Keratinocyte (primary cell): ENCODE measurements at regions not wholly inside any gene's neighbourhood (a gene's known extent, or its start where the extent isn't known, plus 50 kb on each side); places are given as distances from the start of the nearest gene placed in this dataset.

Experiments
- DNase-seq: peaks from one replicate; pipeline ENCODE4 v3.0.0-alpha.2; 2011; ENCODE audit warnings: low read depth, missing footprints, low spot score
- FAIRE-seq: peaks from 2 replicates; lab custom pipeline; 2011; peaks lifted over from hg19 to GRCh38; lab: Jason Lieb, UNC
- H2AFZ ChIP-seq: 2 replicates; pipeline ENCODE4 v1.6.0; 2012; ENCODE audit warnings: low read length, control low read depth, inconsistent platforms; ENCODE audit not compliant: control insufficient read depth
- H3K27ac ChIP-seq: 2 replicates; pipeline ENCODE4 v1.5.1; 2011; ENCODE audit warnings: low read length; ENCODE audit not compliant: control insufficient read depth, insufficient read depth
- H3K27me3 ChIP-seq: 3 replicates; pipeline ENCODE4 v1.6.0; 2011; ENCODE audit warnings: low read length; ENCODE audit not compliant: control insufficient read depth, insufficient read depth; ENCODE audit errors: extremely low read depth
- H3K36me3 ChIP-seq, 2 experiments: 2 replicates in 1 of 2; 3 replicates in 1 of 2; pipeline ENCODE4 v1.5.1; 2011; ENCODE audit warnings: low read length in 2 of 2, mild to moderate bottlenecking in 1 of 2; ENCODE audit not compliant: control insufficient read depth in 2 of 2, insufficient read depth in 2 of 2; ENCODE audit errors: extremely low read depth in 1 of 2
- H3K4me1 ChIP-seq: 3 replicates; pipeline ENCODE4 v1.5.1; 2011; ENCODE audit warnings: low read length; ENCODE audit not compliant: control insufficient read depth, insufficient read depth; ENCODE audit errors: extremely low read depth
- H3K4me2 ChIP-seq: 3 replicates; pipeline ENCODE4 v1.6.0; 2011; ENCODE audit warnings: low read depth, low read length; ENCODE audit not compliant: control insufficient read depth, insufficient read depth; ENCODE audit errors: extremely low read depth
- H3K4me3 ChIP-seq, 3 experiments: fragments of 200-600 bp in 1 of 3; sonication (generic) in 1 of 3; 2 replicates in 2 of 3; 3 replicates in 1 of 3; pipeline ENCODE4 v1.5.1; 2011 to 2016; ENCODE audit warnings: low read length in 3 of 3, mild to moderate bottlenecking in 3 of 3, control low read depth in 2 of 3, inconsistent platforms in 1 of 3, low read depth in 1 of 3, mixed read lengths in 1 of 3, mixed run types in 1 of 3, moderate library complexity in 1 of 3; ENCODE audit not compliant: control insufficient read depth in 2 of 3, insufficient read depth in 2 of 3; ENCODE audit errors: extremely low read depth in 1 of 3
- H3K79me2 ChIP-seq: 2 replicates; pipeline ENCODE4 v1.6.0; 2012; ENCODE audit warnings: low read length; ENCODE audit not compliant: control insufficient read depth, insufficient read depth
- H3K9ac ChIP-seq: 3 replicates; pipeline ENCODE4 v1.6.0; 2011; ENCODE audit warnings: low read length; ENCODE audit not compliant: control insufficient read depth, insufficient read depth; ENCODE audit errors: extremely low read depth
- H3K9me1 ChIP-seq: 3 replicates; pipeline ENCODE4 v1.6.0; 2011; ENCODE audit warnings: low read length; ENCODE audit not compliant: control insufficient read depth, insufficient read depth; ENCODE audit errors: extremely low read depth
- H3K9me3 ChIP-seq: 2 replicates; pipeline ENCODE4 v1.5.1; 2012; ENCODE audit warnings: low read depth, low read length; ENCODE audit not compliant: control insufficient read depth
- H4K20me1 ChIP-seq: 3 replicates; pipeline ENCODE4 v1.6.0; 2011; ENCODE audit warnings: low read length; ENCODE audit not compliant: control insufficient read depth, insufficient read depth; ENCODE audit errors: extremely low read depth
- CTCF ChIP-seq, 3 experiments: IDR thresholded peaks in 1 of 3; conservative IDR thresholded peaks in 1 of 3; optimal IDR thresholded peaks in 1 of 3; 2 replicates in 2 of 3; 3 replicates in 1 of 3; pipeline versions ENCODE3 to v1.5.1; 2011; ENCODE audit warnings: low read length in 3 of 3, mild to moderate bottlenecking in 3 of 3, moderate library complexity in 2 of 3, control low read depth in 1 of 3, inconsistent platforms in 1 of 3; ENCODE audit not compliant: insufficient read depth in 2 of 3; ENCODE audit errors: extremely low read depth in 1 of 3
- EZH2 ChIP-seq: IDR thresholded peaks from one replicate; pipeline ENCODE4 v1.6.1; 2012; ENCODE audit warnings: inconsistent platforms, mild to moderate bottlenecking, low read length, moderate library complexity
- dilution Hi-C: fragments of 300-500 bp; cut with MboI; formaldehyde crosslinking; loops from one replicate; pipeline ENCODE4 v1.7.0; 2020; ENCODE audit warnings: low sequenced_read_pairs; ENCODE audit not compliant: extremely low pct_ligation_motif_present

DNA sequence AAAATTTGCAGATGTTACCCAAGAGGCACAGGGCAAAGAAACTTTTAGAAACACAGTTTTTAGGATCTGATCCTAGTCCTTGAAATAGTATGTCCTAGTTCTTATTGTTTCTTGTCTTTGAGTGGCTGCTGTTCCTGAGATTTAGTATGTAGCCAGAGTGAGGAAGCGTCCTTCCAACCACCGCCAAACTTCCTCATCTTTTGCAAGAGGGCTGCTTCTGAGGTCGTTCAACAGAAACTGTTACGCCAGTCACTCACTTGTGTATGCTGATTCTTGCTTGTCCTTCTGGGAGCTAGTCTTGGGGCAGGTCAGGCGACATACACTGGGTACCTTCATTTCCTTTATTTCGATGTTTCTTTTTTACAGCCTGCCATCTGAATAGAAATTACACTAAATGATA lies 577.3 kb upstream of the ZNF717 start:
- H3K27me3 ChIP-seq = no peaks in the 10 kb centered on the region
- H4K20me1 ChIP-seq = no peaks in the 10 kb centered on the region
- FAIRE-seq = no peak
- H3K36me3 ChIP-seq = no peaks in the 10 kb centered on the region
- H3K4me1 ChIP-seq = no peaks in the 10 kb centered on the region
- TF ChIP-seq CTCF (optimal IDR thresholded peaks at IDR 0.05 in 1 of 3, IDR thresholded peaks at IDR 0.05 in 1 of 3, conservative IDR thresholded peaks at IDR 0.05 in 1 of 3; ENCODE audit: extremely low read depth in 1 of 3, insufficient read depth in 2 of 3, low read length in 3 of 3) (no peak), EZH2 (no peak)
- H3K9me3 ChIP-seq = no peaks in the 10 kb centered on the region
- dilution Hi-C loops = no loop called here
- H3K9ac ChIP-seq = no peak overlapping the region
- H3K4me2 ChIP-seq = no peak overlapping the region
- no peaks in the 10 kb centered on the region for H3K79me2 ChIP-seq
- H3K4me3 ChIP-seq = no peak overlapping the region
- no peak overlapping the region for H3K27ac ChIP-seq
- no peak overlapping the region for H2AFZ ChIP-seq
- DNase-seq = no peak
- no peaks in the 10 kb centered on the region for H3K9me1 ChIP-seq

DNA sequence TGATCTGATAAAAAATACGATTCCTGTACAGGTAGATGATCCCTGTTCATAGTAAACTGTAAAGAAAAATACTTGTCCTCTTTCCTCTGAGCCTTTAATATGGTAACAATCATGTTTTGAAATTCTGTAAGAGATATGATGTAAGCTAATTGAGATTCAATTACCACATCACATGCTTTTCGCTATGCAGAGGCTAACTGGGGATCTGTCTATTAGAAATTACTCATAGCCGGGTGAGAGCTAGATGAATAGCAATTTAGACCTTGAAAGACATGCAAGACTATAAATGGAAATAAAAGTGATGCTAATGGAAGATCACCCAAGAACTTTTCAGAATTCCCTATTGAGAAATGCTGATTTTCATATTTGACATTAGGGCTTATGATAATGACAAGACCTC lies 579.9 kb upstream of the ZNF717 start:
- dilution Hi-C loops = no loop called here
- FAIRE-seq (no peak), DNase-seq (no peak)
- no peak overlapping the region for H3K27ac ChIP-seq
- no peaks in the 10 kb centered on the region for H3K9me3 ChIP-seq
- no peak overlapping the region for H2AFZ ChIP-seq
- H3K4me3 ChIP-seq = no peak overlapping the region
- no peaks in the 10 kb centered on the region for H3K9me1 ChIP-seq
- no peaks in the 10 kb centered on the region for H3K27me3 ChIP-seq
- H4K20me1 ChIP-seq = no peaks in the 10 kb centered on the region
- H3K9ac ChIP-seq = no peak overlapping the region
- H3K79me2 ChIP-seq = no peaks in the 10 kb centered on the region
- H3K36me3 ChIP-seq = no peaks in the 10 kb centered on the region
- TF ChIP-seq EZH2 (no peak), CTCF (optimal IDR thresholded peaks at IDR 0.05 in 1 of 3, IDR thresholded peaks at IDR 0.05 in 1 of 3, conservative IDR thresholded peaks at IDR 0.05 in 1 of 3; ENCODE audit: extremely low read depth in 1 of 3, insufficient read depth in 2 of 3, low read length in 3 of 3) (no peak)
- H3K4me2 ChIP-seq = no peak overlapping the region
- no peaks in the 10 kb centered on the region for H3K4me1 ChIP-seq
